Urothelium cell line (cell line): ENCODE measurements at regions not wholly inside any gene's neighbourhood (a gene's known extent, or its start where the extent isn't known, plus 50 kb on each side); places are given as distances from the start of the nearest gene placed in this dataset.

Source experiments
- DNase-seq: peaks from one replicate; pipeline ENCODE4 v3.0.0; 2011; ENCODE audit warnings: low spot score, mixed read lengths
- FAIRE-seq: peaks from 2 replicates; lab custom pipeline; 2011; peaks lifted over from hg19 to GRCh38; lab: Jason Lieb, UNC

DNA sequence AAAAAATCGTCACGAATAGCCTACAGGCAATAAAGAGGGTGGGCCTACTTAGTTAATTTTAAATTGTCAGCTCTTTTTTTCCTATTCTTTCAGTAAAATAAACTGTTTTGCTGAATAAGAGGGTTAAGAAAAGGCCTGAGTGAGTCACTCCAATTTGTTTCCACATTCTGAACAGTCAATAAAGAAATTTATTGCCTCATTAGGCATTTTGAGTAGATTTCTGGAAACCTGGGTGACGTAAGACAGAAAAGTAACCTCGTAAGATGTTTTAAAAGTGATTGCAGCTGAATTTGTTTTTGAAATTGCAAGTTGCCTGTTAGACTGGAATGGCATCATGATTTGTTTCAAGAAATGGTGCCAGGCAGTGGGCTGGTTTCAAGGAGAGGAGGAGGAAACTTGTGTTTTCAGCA lies 439.3 kb downstream of the USP25 start:
- DNase-seq: no peak
- FAIRE-seq: no peak

DNA sequence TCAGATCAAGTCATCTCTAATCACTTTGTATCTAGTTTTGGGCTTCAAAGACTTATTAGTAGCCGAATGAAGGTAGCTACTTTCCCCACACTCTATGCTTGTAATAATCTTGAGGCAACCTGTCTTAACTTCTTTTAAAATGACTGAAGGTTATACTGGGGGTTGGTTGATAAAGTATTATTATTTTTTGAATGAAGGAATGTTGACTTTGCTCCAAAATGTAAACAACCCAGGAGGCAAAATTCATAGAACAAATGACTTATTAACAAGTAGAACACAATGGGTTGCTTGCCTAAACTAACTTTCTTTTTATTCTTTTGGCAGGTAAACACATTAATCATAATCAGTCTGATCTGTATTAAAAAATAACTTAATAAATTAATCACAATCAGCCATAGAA lies 440.0 kb downstream of the USP25 start:
- DNase-seq (no peak), FAIRE-seq (no peak)

DNA sequence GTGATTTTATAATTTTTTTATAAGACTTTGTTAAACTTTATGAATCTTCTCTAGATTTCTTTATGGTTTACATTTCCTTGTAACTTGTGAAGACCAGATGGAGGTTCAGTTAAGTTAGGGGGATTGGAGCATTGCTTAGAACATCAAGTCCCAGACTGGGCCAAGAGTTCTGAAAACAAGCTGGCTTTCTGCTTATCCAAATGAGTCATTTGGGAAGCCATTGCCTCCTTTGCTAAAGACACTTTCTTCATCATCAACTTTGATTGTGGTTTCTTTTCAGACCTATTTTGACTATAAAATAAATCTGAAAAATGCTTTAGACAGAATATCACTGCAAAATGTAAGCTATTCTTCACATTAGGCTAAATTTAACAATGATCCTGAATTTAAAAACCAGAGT lies 446.8 kb downstream of the USP25 start:
- no peak for DNase-seq
- no peak for FAIRE-seq

DNA sequence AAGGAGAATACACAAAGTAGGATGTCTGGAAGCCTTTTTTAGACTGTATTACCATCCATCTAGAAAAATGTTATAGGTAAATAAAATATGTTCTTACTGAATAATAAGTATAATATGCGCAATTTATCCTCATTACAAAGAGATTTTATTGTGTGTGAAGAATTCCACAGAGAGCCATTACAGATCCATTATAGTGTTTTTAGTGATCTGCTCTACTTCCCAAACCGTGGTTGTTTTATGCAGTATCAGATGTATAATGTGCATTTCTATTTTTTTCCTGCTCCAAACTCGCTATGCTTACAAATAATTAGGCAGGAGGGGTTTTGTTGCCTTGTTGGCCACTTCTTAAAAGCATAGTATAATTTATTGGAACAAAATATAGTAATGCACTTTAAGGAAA lies 447.8 kb downstream of the USP25 start:
- FAIRE-seq: no peak
- no peak for DNase-seq

DNA sequence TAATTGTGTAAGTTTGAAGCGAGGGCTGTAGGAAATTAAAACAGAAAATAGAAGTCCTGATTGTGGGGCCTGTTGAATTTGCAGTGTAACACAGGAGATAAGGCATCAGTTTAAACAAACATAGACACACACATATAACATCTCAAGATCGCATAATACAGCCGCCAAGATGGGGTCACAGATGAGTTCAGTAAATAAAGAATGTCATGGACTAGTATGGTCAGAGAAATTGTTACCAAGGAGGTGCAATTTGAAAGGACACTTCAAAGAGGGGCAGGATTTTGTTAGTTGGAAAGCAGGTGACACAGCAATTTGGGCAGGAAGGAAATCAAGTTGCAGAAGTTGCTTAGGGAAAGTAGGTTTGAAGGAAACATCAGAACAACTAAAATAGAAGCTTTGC lies 450.0 kb downstream of the USP25 start:
- DNase-seq (no peak), FAIRE-seq (no peak)

DNA sequence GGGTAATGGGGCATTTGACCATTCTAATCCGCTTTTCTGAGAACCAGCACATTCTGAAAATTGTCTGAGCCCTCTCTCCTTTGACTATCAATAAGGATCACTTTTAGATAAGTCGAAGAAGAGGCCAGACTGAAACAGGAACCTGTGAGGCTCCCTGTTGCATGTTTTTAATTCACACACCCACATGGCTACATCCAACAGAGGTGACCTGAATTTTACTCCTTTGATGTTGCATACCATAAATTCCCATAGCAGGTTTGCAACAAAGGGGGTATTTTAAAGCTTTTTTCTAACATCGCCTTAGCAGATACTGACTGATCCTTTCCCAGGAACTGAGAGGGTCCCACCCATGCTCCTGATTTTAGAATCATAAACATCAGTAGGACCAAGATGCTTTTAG lies 450.8 kb downstream of the USP25 start:
- FAIRE-seq: no peak
- DNase-seq: no peak

DNA sequence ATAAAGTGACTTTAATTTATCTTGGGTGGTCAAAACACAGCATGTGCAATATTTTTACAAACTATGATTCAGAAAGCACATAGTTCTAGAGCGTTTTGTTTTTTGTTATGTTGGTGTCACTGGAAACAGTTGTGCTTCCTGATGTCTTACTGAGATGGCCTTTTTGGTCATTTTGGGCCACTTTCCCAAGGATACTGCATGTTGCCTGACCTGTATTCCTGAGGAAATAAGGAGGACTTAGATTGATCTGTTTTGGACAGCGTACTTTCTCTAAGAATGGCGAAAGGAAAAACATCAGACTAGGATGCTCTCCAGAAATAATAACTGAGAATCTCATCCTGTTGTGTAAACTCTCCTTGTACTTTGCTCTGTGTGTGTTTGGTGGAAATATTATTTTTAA lies 451.2 kb downstream of the USP25 start:
- DNase-seq (no peak), FAIRE-seq (no peak)

DNA sequence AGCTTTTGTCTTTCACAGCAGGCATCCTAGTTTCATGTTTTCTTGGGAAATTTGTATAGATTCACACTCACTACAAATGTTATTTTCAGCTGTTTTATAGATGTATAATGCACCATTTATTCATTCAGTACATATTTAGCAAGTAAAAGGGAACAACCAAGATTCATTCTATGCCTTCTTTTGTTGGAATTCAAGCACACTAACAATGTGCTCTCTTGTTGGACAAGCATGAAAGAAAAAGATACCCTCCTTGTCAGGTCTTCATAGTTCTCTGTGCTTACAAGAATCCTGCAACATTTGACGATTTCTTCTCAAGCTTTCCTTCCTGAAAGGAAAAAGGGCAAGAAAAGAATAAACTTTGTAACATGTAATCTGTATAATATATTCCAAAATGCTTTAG lies 456.0 kb downstream of the USP25 start:
- DNase-seq (no peak), FAIRE-seq (no peak)

DNA sequence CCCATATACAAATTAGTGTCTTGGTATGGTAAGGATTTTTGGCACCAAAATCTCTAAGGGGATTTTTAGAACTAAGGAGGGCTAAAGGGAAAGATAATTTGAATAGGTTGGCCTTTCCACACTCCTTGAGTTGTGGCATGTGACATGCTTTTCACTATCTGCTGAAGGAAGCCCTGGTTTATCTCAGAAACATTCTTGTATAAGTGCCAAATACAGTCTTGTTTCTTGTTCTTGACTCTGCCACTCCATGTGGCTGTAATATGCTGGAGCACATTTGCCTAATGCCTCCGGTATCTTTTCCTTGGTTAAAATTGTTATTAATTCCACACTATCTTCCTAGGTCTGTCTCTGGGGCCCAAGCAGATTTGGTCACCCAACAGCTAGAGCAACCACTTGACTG lies 457.0 kb downstream of the USP25 start:
- no peak for DNase-seq
- no peak for FAIRE-seq

DNA sequence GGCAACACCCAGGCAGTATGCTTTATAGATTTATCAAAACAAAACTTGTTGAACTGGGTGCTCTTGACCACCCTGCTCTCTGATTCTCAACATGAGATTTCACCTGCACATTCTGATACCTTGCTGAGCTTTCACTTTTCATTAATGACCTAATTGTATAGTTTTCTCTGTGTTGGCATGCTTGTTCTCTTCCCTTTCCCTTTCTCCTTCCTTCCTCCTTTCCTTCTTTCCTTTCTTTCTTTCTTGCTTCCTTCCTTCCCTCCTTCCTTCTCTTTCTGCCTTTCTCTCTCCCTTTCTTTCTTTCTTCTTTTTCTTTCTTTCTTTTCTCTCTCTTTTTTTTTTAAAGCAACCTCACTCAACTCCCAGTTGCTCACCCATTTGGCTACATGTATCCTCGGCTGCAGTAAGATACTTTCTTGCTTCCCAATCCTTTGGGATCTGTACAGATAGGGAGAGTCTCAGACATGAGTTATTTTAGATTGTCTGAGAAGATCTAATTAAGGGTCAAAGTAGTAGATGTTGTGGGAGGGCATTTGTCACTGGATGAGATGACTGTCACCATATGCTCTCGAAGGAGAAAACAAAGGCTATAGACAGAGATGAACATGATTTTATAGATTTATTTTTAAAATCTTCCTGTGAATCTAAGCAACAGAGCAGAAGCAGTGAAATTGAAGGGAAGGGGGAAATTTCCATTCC lies 458.0 kb downstream of the USP25 start:
- FAIRE-seq (no peak), DNase-seq (no peak)

DNA sequence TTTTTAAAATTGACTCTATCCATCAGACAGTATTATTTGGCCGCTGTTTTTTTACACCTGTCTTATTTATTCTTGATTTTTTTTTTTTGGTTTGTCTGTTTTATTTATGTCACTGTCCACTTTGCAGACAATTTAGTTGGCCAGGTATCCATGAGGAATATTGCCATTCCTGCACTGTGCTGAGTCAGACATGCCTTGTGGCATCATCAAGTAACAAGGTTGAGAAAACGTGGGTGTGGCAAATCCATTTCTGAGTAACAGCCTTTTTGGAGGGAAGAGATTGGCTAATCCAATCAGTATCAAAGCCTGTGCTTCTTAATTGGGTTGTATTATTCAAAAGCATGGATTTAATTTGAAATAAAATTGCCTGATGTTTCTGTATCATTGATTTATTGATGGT lies 463.1 kb downstream of the USP25 start:
- FAIRE-seq (no peak), DNase-seq (peak; percentile 13)

DNA sequence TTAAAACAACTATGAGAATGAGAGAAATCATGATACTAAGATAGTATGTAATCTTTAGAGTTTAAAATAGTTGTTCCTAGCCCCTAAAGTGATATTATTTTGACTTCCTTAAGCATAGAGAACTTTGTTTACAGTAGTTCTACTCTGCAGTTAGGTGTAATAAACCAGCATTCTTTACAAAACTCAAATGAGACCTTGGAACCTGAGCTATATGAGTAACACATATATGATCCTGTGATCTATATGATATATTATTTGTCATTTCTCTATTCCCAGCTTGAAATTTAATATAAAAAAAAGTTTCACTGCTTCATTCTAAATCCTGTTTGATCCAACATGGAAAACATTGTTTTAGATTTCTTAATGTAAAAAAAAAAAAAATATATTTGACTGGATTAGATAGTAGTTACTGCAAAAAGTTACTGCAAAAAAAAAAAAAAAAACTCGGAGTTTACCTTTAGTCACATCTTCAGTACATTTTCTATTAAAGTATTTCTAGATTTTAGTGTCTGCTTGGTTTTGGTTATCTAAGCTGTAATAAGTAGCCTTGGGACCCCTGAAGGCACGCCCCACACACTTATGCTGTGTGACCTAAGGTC lies 463.8 kb downstream of the USP25 start:
- DNase-seq (no peak), FAIRE-seq (no peak)

DNA sequence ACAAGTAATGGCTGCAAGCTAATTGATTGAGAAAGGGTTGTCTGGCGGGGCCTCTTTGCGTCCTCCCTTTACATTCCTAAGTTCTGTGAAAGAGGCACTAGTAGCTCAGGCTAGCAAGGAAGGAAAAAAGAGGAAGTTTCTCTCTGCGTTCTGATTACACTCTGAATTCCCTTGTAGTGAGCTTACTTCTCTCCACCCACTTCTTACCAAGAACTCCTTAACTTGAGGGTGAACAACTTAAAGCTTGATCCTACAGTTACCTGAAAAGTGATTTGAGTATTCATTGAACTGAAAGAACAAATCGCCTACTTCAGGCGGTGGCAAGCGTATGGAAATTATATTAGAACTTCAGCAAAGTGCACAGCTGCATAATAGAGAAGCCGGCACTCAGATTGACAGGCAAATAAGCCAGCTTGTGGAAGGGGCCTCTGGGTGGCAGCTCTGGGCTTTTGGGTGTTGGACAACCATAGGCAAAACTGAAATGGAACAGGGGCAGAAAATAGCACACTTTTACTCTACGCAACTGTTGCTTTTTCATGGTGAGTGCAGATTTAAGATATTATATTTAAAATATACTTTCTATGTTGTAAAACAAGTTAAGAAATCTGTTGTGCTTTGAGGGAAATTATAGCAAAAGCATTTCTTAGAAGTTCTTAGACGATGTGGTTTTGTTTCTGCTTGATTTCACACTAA lies 464.5 kb downstream of the USP25 start:
- DNase-seq (peak; percentile 21), FAIRE-seq (no peak)

DNA sequence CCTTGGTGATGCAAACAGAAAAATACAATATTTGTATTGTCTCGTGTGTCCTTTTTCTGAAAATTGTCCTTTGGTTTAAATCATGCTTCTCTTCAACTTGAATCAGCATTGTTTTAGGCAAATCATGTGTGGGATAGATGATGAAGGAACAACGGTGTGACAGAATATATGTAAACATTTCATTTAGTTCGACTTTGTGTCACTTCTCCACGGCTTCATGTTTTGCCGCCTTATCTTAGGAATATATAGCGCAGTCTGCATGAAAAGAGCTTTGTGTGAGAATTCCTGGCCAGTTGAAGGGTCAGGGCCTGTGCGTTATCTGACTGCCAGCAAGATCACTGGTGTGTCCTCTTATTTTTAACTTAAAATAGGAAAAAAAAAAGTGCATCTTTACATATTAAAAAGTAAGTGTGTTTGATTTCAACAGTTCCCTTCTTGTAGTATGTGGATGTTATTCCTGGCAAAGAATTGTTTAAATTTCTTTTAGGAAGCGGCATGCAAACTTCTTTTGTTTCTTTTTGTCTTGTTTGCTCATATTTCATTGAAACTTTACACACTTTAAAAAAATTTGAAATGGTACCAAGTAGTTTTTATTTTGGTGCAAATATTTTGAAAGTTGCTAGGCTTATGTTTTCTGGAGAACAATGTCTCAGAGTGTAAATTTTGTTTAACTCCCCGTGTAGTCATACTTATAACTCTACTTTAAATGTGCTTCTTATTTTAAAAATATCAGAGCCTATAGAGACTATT lies 465.2 kb downstream of the USP25 start:
- DNase-seq (no peak), FAIRE-seq (no peak)

DNA sequence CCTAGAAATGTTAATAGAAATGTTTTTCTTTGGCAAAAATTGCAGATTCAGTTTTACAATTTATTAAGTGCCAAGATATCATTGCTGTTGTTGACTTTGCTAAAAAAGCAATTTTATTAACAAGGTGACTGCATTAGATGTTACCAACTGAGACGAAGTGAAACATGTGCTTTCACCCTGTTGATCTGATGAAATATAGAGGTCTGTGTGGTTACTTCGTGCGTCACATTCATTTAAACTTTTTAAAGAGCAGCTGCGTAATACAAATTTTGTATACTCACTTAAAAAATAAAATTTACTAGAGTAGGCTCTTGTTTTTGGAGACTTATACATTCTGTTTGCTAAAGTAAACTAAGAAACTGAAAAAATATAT lies 465.7 kb downstream of the USP25 start:
- DNase-seq (no peak), FAIRE-seq (no peak)

DNA sequence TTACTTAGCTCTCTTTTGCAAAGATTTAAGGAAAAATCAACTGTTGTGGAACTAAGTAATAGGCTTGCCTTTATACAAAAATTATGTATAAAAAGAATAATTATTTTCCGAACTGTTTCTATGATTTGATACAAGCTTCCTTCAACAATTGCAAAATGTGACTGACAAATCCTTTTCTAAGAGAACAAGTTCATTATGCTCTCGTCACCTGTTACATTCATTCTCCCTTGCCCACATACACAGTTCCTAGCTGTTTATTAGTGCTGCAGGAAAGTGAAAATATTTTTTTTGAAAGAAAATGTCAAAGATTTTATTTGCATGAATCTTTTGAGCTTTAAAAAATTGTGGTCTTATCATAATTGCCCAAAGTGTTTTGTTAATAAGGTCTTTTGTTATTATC lies 466.2 kb downstream of the USP25 start:
- FAIRE-seq (no peak), DNase-seq (no peak)

DNA sequence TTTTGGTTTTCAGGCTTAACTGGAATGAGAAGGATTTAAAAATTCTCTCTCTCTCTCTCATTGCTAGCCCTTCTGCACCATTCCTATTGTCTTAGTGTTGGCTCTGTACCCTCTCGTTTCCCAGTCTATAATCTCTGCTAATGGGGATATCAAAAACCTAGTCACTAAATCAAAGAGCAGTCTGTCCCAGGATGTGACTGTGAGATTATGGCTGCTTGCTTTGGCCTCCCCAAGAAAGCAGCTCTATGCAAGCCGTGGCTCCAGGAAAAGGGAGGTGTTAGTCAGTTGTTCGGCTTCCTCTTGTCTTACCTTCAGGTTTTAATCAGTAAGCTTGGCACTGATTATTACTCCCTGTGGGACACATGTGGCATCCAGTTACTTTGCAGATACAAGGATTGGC lies 468.8 kb downstream of the USP25 start:
- FAIRE-seq: no peak

DNA sequence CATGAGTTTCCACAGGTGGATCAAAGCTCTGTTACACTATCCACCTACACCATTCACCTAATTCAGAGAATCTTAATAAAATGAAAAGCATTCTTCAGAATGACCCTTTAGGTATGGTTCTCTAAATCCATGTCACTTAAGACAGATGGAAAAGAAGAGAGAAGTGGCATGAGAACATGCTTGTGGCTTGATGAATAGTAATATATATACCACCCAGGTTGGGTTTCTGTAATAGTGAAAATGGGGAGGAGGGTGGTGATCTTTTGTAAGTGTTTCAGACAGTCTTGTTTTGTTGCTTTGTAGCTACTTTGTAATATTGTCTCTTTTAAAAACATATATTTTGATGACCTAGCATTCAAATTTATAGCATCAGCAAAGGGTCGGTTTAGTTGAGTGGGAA lies 469.8 kb downstream of the USP25 start:
- FAIRE-seq: no peak
- DNase-seq: no peak

More for the DNA sequence above, 468.8 kb downstream of the USP25 start:
- DNase-seq: no peak

DNA sequence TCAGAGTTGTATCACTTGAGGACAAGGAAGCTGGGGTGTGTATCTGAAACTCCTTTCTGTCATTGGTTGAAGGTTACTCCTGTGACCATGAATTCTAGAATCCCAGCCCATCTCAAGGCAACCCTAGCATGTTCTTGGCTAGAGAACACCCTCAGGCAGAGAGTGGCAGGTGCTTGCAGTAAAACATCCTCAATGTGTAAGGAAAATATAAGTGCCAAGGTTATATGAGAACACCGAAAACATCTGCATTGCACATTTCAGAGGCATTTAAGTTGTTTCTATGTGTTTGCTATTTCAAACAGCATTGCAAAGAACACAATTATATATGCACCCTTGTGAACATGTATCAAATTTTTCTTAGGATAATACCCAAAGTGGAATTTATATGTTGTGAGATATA lies 471.9 kb downstream of the USP25 start:
- FAIRE-seq (no peak), DNase-seq (no peak)

DNA sequence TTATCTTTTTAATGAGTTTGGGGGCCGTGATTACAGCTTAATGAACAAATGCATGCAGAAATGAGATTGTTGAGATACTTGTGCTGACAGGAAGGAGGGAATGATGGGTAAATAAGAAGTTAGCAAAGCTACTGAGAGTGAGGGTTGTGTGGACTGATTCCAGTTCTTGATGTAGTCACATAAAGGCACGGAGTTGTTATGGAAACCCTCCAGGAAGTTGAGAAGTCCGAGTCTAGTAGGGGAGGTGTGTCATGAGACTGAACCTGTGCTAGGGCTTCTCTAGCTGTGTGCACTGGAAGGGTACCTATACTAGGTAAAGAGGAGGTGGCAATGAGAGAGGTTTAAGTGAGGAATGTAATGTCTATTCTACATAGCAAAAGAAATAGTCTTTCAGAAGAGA lies 475.7 kb downstream of the USP25 start:
- no peak for DNase-seq
- no peak for FAIRE-seq

DNA sequence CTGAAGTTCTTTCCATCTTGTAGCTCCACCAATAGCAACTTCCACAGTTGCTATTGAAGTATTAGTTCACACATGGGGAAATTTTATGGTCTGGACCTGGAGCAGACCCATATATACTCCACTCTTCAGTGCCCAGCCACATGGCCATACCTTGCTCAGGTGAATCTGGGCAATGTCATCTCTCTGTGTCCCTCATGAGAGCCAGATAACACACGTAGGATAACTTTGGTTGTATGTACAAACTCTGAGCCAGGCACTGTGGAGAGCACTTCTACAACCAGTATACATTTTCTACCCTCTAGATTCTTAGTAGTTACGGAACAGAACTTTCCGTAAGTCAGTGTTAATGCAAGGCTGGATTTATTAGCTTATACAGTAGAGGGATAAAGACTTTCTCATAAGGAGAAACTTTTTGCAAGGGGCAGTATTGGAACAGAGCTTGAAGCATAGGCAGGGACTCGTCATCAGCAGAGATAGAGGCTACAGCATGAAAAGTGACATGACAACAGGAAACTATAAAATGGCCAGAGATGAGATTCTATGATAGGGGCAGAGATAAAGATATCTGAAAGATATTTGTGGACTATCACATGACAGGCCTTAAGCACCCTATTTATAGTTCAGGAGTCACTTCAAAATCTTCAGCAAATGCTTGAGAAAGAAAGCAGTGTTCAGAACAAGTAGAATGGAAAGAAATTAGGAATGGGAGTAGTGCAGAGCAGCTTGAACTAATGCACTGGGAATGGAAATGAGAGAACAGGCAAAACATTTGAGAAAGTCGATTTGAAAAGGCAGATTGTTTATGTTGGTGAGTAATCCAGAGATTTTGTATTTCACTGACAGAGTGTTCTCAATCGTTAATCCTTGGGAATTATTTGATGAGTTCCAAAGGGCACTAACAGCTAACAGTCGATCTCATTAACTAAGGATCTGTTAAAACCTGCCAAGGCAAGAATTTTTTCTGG lies 481.8 kb downstream of the USP25 start:
- FAIRE-seq (no peak), DNase-seq (no peak)
